ENCODE measurements at regions not wholly inside any gene's neighbourhood (a gene's known extent, or its start where the extent isn't known, plus 50 kb on each side); places are given as distances from the start of the nearest gene placed in this dataset.

GRCh38 chr3:194056731-194057415 is 79.1 kb upstream of the HES1 start:
- peak overlapping the region; percentile 67; the same call in 1 of the 2 replicates for H2BK15ac ChIP-seq (ENCODE audit: low read length)
- DNase-seq (ENCODE audit: low read depth in 1 of 2, low spot score in 2 of 2) (no peak), FAIRE-seq (no peak)
- no peak overlapping the region for H3K14ac ChIP-seq (ENCODE audit: insufficient read length)
- peak overlapping the region; percentile 96; the same call in 1 of the 2 replicates for H2BK12ac ChIP-seq (ENCODE audit: low read depth, low read length)
- H3K27ac ChIP-seq (ENCODE audit: low read depth, low read length) = no peak overlapping the region
- no peaks in the 10 kb centered on the region for H4K20me1 ChIP-seq (replicated peaks in 1 of 2; ENCODE audit: control insufficient read depth in 1 of 2, insufficient read depth in 2 of 2, low read length in 2 of 2)
- no peaks in the 10 kb centered on the region for H3K79me2 ChIP-seq (ENCODE audit: control insufficient read depth in 1 of 2, insufficient read depth in 2 of 2, low read length in 2 of 2)
- H3K36me3 ChIP-seq (ENCODE audit: control insufficient read depth in 2 of 4, insufficient read depth in 4 of 4, low read length in 3 of 4) = no peaks in the 10 kb centered on the region
- POLR2A ChIA-PET (ENCODE audit: partially characterized antibody) = interaction anchor here (0.7 to 1.7 kb wide), 2 partner anchors 36 to 85 kb away, joined by 3 read pairs; no protein-coding TSS in a partner anchor
- H2BK20ac ChIP-seq (ENCODE audit: low read length) = peak overlapping the region; percentile 86; the same call in 1 of the 2 replicates
- WGBS, 2 experiments (ENCODE audit: extremely low coverage in 1 of 2, insufficient coverage in 1 of 2, insufficient read length in 1 of 2, insufficient replicate concordance in 2 of 2, low coverage in 1 of 2, low lambda C conversion rate in 2 of 2, missing lambda C conversion rate in 1 of 2) = 86% methylated on average over 16 of the region's 16 CpGs; no CpG with 5 or more reads in 1 of the 2 experiments
- no peak overlapping the region for H3K23ac ChIP-seq (ENCODE audit: insufficient read length)
- no peaks in the 10 kb centered on the region for H3K23me2 ChIP-seq (ENCODE audit: low read depth, low read length)
- H3K4ac ChIP-seq (replicated peaks; ENCODE audit: insufficient read length, low read depth, low read length) = peak overlapping the region; percentile 17
- no peaks in the 10 kb centered on the region for H3K79me1 ChIP-seq (ENCODE audit: low read depth, low read length)
- no peak overlapping the region for H2AFZ ChIP-seq (ENCODE audit: low read length)
- H3K4me3 ChIP-seq (ENCODE audit: extremely low read depth in 1 of 4, insufficient read depth in 2 of 4, low read depth in 3 of 4, low read length in 4 of 4) = no peak overlapping the region
- no peak overlapping the region for H2BK120ac ChIP-seq (replicated peaks; ENCODE audit: low read depth, low read length)
- peak overlapping the region; percentile 61 for H4K91ac ChIP-seq (replicated peaks; ENCODE audit: insufficient read length, low read length)
- H4K8ac ChIP-seq (ENCODE audit: extremely low read depth, insufficient read depth, low read length) = no peak overlapping the region; the same call in 1 of the 2 replicates
- H3K18ac ChIP-seq (ENCODE audit: extremely low read depth, low read length) = peak overlapping the region; percentile 68; the same call in 1 of the 2 replicates
- H3K27me3 ChIP-seq (replicated peaks in 1 of 4; ENCODE audit: control insufficient read depth in 3 of 4, extremely low read depth in 1 of 4, insufficient read depth in 3 of 4, low read length in 3 of 4) = peaks cover 0 to 8% (median 7%) of the 10 kb centered on the region in 4 experiments; a peak in 5 of 7 replicates
- peaks cover 11 to 31% (median 24%) of the 10 kb centered on the region in 4 experiments for H3K4me1 ChIP-seq (replicated peaks in 1 of 4; ENCODE audit: control insufficient read depth in 3 of 4, insufficient read depth in 4 of 4, low read length in 3 of 4)
- no peak overlapping the region for H3K56ac ChIP-seq (replicated peaks; ENCODE audit: insufficient read length, low read depth, low read length)
- H3K4me2 ChIP-seq (ENCODE audit: insufficient read depth in 1 of 2, low read depth in 2 of 2, low read length in 2 of 2) = no peak overlapping the region; a peak in 1 of 4 replicates
- CTCF ChIA-PET (ENCODE audit: partially characterized antibody) = interaction anchor here (0.6 to 2.2 kb wide), 5 partner anchors 19 to 272 kb away, joined by 3 to 7 read pairs (median 3); no protein-coding TSS in a partner anchor
- H2BK5ac ChIP-seq (ENCODE audit: low read depth, low read length) = no peak overlapping the region; the same call in 1 of the 2 replicates
- H4K5ac ChIP-seq (ENCODE audit: insufficient read length, low read depth, low read length) = peak overlapping the region; percentile 38
- peaks cover under 1 to 4% of the 10 kb centered on the region in 2 experiments; a peak in 1 of 4 replicates for H3K9me3 ChIP-seq (ENCODE audit: insufficient read depth in 2 of 2, low read depth in 1 of 2, low read length in 1 of 2)
- peak overlapping the region; percentile 17; the same call in 1 of the 2 replicates for H2AK5ac ChIP-seq (ENCODE audit: low read depth, low read length)
- no peak overlapping the region for H3K9ac ChIP-seq (replicated peaks in 1 of 4; ENCODE audit: extremely low read depth in 1 of 4, low read depth in 3 of 4, low read length in 3 of 4)
- TF ChIP-seq TEAD4 (IDR thresholded peaks at IDR 0.05; ENCODE audit: low read depth, low read length) (no peak), TCF12 (IDR thresholded peaks at IDR 0.05; ENCODE audit: low read depth, low read length) (no peak), CREB1 (IDR thresholded peaks at IDR 0.05) (no peak), SAP30 (IDR thresholded peaks at IDR 0.05; ENCODE audit: insufficient read depth, insufficient replicate concordance, low read length) (no peak), RFX5 (IDR thresholded peaks at IDR 0.05; ENCODE audit: borderline replicate concordance, low read depth, low read length) (no peak), JUN (IDR thresholded peaks at IDR 0.05; ENCODE audit: low read depth, low read length) (no peak), CTCF (IDR thresholded peaks at IDR 0.05; ENCODE audit: control extremely low read depth in 1 of 3, insufficient read depth in 1 of 3, low read depth in 1 of 3, low read length in 3 of 3) (no peak), GABPA (IDR thresholded peaks at IDR 0.05; ENCODE audit: borderline replicate concordance, insufficient read depth, low read length) (no peak), RAD21 (IDR thresholded peaks at IDR 0.05 in 1 of 2, conservative IDR thresholded peaks at IDR 0.05 in 1 of 2; ENCODE audit: low read depth in 2 of 2, low read length in 2 of 2) (no peak)

Data from H1 (cell line).